Islet of Langerhans (tissue), 1 donor: ENCODE measurements at regions not wholly inside any gene's neighbourhood (a gene's known extent, or its start where the extent isn't known, plus 50 kb on each side); places are given as distances from the start of the nearest gene placed in this dataset.
"Not testable (repeated sequence)": the region's sequence is repeated elsewhere in the genome, so short reads cannot be mapped to it uniquely, and the experiment has no call there.

Experiments used
- FAIRE-seq: peaks from one replicate; lab custom pipeline; 2011; peaks lifted over from hg19 to GRCh38; lab: Jason Lieb, UNC

DNA sequence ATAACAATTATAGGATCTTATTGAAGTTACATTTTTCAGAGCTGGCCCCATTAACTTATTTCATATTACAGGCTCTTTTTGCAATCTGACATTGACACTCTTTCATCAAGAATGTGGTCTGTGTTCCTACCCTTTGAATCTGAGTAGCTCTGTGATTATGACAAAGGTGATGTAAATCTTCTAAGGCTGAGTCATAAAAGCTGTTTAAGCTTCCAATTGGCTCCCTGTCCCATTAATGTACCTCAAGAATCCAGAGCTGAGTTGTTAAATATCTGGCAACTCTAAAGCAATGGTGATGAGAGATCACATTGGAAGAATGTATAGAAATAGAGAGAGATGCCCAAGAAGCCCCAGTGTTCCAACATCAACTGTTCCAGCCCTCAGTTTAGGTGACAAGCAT is 178.5 kb upstream of the DEPDC1 start:
- no peak for FAIRE-seq

DNA sequence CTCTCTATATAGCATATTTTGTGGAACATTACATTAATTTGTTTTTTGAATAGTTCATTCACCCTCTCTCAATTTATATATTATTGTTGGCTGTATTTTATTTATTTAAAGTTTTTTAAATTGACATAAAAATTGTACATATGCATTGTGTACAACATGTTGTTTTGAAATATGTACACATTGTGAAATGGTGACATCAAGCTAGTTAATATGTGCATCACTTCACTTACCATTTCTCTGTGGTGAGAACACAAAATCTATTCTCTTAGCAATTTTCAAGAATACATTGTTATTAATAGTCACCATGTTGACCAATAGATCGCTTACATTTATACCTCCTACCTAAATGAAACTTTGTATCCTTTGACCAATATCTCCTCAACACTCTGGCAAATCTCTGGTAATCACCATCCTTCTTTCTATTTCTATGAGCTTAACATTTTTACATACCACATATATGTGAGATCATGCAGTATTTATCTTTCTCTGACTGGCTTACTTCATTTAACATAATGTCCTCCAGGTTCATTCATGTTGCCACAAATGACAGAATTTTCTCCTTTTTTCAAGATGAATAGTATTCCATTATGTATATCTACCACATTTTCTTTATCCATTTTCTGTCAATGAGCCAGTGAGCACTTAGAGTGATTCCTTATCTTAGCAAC is 180.9 kb upstream of the DEPDC1 start:
- no peak for FAIRE-seq

DNA sequence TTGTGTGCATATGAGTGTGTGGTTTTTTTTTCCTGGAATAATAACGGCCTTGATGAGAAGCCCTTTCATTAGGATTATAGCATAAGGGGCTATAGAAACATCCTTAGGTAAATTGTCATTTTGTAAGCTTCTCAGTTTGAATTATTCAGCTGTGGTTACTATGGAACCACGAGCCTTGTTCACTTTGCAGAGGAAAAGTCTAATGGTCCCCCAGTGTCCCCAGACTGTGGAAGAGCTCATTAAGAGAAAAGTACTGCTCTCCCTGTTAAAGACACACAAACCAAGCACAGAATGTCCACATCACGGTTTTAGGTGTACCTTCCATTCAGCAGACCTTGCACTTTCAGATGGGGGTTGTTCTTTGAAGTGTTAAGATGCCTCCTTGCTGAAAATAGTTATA is 199.3 kb upstream of the DEPDC1 start:
- no peak for FAIRE-seq

DNA sequence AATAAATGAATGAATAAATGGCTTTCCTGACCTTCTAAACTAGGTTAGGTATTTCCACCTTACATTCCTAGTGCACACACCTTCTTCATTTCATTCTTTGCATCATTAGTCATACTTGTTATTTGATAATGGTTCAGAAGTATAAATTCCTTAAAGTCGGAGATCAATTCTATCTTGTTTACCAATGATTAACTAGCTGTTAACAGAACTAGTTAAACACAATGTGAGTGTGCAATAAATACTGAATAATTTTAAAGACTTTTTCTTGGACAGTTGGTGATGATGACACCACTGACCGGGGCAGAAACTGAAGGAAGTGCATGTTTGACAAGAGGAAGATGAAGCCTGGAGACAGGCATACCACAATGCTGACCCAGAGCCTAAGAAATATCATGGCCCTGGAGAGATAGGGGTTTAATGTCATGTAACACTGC is 207.1 kb upstream of the DEPDC1 start:
- no peak for FAIRE-seq

DNA sequence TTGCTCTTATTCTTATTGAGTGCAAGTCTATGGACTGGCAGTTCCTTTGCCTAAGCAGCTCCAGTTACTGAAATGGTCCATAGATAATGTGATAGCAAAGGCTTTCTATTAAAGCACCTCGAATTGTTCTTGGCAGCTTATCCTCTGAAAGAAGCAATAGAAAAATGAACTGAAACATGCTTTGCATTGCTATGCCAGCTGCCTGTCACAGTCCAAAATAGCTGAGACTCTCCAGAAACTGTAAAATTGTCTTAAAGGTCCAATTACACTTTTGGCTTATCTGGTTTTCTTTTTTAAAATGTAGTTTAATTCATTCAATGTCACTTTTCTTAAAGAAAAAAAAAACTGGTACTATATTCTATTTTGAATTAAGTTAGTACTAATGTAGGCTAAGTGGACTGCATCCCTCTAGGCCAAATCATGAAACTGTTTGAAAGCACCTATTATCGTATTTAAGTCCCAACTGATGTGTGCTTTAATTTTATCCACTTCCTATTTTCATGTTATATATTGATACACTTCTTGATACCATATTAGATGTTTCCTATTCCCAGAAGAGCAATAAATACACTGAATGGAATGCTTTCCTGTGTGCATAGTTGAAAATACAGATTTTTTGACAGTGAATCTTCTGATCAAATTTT is 208.0 kb upstream of the DEPDC1 start:
- no peak for FAIRE-seq

DNA sequence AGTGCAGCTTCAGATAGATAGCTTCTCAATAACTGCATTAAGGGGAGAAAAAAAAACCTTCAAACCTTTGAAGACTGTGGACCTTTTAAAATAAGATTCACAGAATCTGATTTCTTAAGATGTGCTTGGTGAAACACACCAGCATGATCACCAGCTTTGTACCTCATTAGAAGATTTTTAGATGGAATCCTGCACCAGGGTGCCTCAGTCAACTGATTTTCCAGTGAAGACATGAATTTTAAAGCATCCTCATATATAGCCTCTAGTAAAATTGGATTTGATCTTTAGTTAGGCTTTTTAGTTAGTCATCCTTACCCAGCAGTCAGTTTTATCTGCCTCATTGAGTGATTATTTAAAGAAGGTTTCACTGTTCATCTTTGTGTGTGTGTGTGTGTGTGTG is 208.6 kb upstream of the DEPDC1 start:
- no peak for FAIRE-seq

GRCh38 chr1:68706639-68707317 is 209.9 kb upstream of the DEPDC1 start:
- FAIRE-seq = no peak

DNA sequence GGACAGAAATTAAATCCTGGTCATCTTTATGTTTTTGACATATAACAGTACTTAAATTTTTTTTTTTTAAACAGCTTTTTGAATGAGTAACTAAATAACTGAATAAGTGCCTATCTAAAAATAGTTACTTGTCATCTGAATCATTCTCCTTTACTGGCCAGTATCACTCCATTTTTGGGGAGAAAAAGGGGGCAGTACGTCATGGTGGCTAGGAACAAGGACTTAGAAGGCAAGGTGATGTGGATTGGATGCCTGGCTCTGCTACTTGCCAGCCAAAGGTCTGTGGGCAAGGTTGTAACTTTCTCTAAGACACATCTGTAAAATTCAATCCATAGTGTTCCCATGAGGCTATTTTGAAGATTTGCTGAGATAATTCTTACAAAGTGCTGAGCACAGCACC is 220.4 kb upstream of the DEPDC1 start:
- no peak for FAIRE-seq

DNA sequence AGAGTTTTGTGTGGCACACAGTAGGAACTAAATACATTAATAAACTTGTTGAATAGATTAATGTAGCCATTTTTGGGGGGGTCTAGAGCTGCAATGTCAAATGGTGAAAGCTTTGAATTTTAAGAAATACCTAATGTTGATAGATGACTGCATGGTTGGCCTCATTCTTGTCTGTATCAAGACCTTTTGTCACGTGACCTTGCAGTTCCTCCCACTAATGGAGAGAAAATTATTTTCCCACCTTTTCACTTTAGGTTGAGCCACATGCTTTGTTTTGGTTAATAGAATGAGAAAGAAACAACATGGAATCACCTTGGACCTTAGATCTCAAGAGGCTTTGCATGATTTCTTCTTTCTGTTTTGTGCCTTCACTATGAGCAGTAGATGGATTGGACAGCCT is 223.6 kb upstream of the DEPDC1 start:
- no peak for FAIRE-seq

DNA sequence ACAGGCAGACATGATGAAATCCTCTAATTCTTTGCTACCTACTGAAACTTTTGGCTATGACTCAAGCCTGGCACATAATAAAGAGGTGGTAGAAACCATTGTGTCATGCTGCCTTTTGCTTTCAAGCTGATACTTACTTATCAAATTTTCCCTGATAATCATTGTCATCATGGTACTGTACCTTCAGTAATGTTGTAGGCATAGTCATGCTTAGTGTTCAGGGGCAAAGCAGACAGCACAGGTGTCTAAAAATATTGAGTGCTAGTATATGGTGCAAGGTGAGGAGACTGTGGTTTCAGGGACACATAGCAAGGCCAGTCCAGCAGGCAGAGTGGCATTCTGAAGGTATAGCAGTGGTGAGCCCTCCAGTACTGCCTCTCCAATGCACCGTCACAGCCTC is 226.9 kb upstream of the DEPDC1 start:
- FAIRE-seq = no peak

- no peak for FAIRE-seq
Observed at GRCh38 chr1:68725001-68725752, 228.3 kb upstream of the DEPDC1 start.

DNA sequence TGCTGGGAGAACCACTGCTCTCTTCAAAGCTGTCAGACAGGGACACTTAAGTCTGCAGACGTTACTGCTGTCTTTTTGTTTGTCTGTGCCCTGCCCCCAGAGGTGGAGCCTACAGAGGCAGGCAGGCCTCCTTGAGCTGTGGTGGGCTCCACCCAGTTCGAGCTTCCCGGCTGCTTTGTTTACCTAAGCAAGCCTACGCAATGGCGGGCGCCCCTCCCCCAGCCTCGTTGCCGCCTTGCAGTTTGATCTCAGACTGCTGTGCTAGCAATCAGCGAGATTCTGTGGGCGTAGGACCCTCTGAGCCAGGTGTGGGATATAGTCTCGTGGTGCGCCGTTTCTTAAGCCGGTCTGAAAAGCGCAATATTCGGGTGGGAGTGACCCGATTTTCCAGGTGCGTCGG is 242.6 kb upstream of the DEPDC1 start:
- not testable (repeated sequence) for FAIRE-seq

- no peak for FAIRE-seq
Observed at GRCh38 chr1:68745011-68745410, 248.1 kb upstream of the DEPDC1 start.

DNA sequence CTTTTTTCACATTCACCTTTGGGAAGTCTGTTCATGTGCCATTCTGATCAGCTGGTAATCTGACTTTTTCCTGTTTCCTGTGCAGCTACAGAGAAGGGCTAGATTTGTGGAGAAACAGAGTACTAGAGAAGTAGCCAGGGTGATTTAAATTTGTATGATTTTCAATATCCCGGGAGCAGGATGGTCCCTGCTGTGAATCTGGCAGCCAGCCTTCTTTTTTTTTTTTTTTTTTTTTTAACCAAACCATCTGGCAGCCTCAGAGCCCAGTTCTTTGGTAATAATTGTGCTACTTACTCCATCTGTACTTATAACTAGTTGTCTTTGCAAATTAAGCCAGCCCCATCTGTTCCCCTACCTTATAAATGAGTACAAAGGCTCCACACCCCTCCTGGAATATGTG is 248.6 kb upstream of the DEPDC1 start:
- FAIRE-seq = no peak

GRCh38 chr1:68746378-68746777 is 249.5 kb upstream of the DEPDC1 start:
- no peak for FAIRE-seq

- FAIRE-seq = no peak
Observed at GRCh38 chr1:68751723-68752122, 254.8 kb upstream of the DEPDC1 start.

DNA sequence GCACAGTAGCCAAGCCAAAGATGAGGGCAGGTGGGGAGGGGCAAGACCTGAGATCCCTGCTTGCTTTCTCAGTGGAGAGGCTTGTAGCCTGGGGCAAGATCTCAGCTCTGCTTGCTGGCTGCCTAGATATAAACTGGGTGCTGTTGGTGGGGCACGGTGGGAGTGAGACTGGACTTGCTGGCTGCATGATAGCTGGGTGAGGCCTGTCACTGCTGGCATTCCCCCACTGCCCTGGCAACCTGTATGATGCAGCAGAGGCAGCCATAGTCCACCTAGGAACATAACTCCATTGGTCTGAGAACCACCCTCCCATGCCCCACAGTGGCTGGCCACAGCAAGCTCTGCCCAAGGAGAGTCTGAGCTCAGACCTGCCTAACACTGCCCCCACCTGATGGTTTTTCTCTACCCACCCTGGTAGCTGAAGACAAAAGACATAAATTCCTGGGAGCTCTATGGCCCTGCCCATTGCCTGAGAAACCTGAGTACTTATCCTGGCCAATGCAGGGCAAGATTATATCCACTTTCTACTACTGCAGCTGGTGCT is 261.9 kb upstream of the DEPDC1 start:
- FAIRE-seq = no peak

DNA sequence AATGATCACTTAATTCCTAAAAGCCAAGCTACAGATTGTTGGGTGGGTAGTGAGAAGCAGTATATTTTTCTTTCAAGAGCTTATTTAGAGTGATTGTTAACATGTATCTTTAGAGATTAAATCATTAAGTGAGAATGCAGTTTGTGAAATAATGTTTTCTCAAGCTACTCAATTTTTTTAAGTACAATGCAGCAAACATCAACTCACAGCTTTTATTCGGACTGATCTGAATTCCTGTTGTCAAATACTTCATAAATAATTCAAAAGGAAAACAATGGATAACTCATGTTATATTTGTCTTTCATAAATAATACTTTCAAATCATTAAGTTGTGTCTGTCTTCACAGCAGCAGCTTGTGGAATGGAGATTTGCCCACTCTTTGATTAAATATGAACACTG is 271.1 kb upstream of the DEPDC1 start:
- FAIRE-seq = no peak

- no peak for FAIRE-seq
Observed at GRCh38 chr1:68770817-68771216, 273.9 kb upstream of the DEPDC1 start.

- no peak for FAIRE-seq
Observed at GRCh38 chr1:68777851-68778250, 281.0 kb upstream of the DEPDC1 start.

- FAIRE-seq = not testable (repeated sequence)
Observed at GRCh38 chr1:68779841-68780240, 283.0 kb upstream of the DEPDC1 start.

GRCh38 chr1:68780919-68781318 is 284.0 kb upstream of the DEPDC1 start:
- FAIRE-seq = no peak

DNA sequence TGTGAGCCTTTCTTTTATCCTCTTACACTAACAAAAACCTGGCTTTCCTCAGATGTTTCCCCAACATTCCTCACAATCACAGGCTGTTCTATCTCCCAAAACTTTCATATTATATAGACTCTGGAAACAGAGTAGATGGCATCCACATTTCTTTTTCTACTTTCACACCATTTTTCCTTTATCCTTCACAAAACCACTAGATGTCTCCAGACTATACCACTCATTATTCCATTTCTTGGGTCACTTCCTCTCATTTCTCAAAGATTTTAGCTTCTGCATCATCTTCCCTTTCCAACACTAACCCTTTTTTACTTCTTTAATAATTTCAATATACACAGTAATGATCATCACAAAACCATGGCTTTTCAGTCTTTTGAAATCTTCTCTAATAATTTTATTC is 286.0 kb upstream of the DEPDC1 start:
- no peak for FAIRE-seq
